NT2/D1 (cell line): ENCODE measurements at regions not wholly inside any gene's neighbourhood (a gene's known extent, or its start where the extent isn't known, plus 50 kb on each side); places are given as distances from the start of the nearest gene placed in this dataset.

Experiments used
- DNase-seq: peaks from one replicate; pipeline ENCODE4 v3.0.0-alpha.2; 2011; ENCODE audit warnings: low read depth, low spot score
- H3K27me3 ChIP-seq: 2 replicates; pipeline ENCODE4 v1.6.0; 2011; ENCODE audit warnings: mild to moderate bottlenecking; ENCODE audit not compliant: insufficient read length, insufficient read depth
- H3K36me3 ChIP-seq: 2 replicates; pipeline ENCODE4 v1.6.1; 2011; ENCODE audit warnings: mild to moderate bottlenecking, low read length, mixed read lengths; ENCODE audit not compliant: insufficient read depth, insufficient read length
- H3K4me1 ChIP-seq: 2 replicates; pipeline ENCODE4 v1.5.1; 2011; ENCODE audit not compliant: insufficient read depth, insufficient read length
- H3K4me3 ChIP-seq: 2 replicates; pipeline ENCODE4 v1.5.1; 2011; ENCODE audit warnings: low read depth; ENCODE audit not compliant: insufficient read length
- H3K9ac ChIP-seq: 2 replicates; pipeline ENCODE4 v1.6.0; 2011; ENCODE audit warnings: low read depth; ENCODE audit not compliant: insufficient read length
- H3K9me3 ChIP-seq: 2 replicates; pipeline ENCODE4 v1.5.1; 2011; ENCODE audit warnings: mild to moderate bottlenecking, low read length; ENCODE audit not compliant: insufficient read depth
- SUZ12 ChIP-seq: IDR thresholded peaks from 2 replicates; pipeline ENCODE4 v1.6.1; 2011; ENCODE audit not compliant: insufficient read length, insufficient read depth; ENCODE audit errors: extremely low read depth
- YY1 ChIP-seq: IDR thresholded peaks from 2 replicates; pipeline ENCODE4 v1.6.1; 2011; ENCODE audit not compliant: insufficient read length, insufficient read depth
- ZNF274 ChIP-seq: IDR thresholded peaks from 2 replicates; pipeline ENCODE4 v1.6.1; 2011; ENCODE audit warnings: mild to moderate bottlenecking, low read depth, low read length

- H3K9ac ChIP-seq, result no peak overlapping the region
- no peaks in the 10 kb centered on the region for H3K4me1 ChIP-seq
- TF ChIP-seq YY1 (no peak), ZNF274 (no peak), SUZ12 (no peak)
Observed at GRCh38 chr5:30104872-30105596, 1088.5 kb upstream of the CDH6 start.

GRCh38 chr5:30103452-30104202 is 1089.9 kb upstream of the CDH6 start:
- H3K4me1 ChIP-seq, result no peaks in the 10 kb centered on the region
- no peaks in the 10 kb centered on the region for H3K36me3 ChIP-seq
- H3K4me3 ChIP-seq, result no peak overlapping the region
- TF ChIP-seq YY1 (no peak), SUZ12 (no peak), ZNF274 (no peak)
- H3K9me3 ChIP-seq, result no peaks in the 10 kb centered on the region
- DNase-seq, result no peak
- H3K27me3 ChIP-seq, result no peaks in the 10 kb centered on the region
- no peak overlapping the region for H3K9ac ChIP-seq

More at GRCh38 chr5:30104872-30105596, 1088.5 kb upstream of the CDH6 start:
- Histone ChIP-seq H3K36me3 (no peaks in the 10 kb centered on the region), H3K27me3 (no peaks in the 10 kb centered on the region), H3K4me3 (no peak overlapping the region), H3K9me3 (no peaks in the 10 kb centered on the region)
- DNase-seq, result no peak

GRCh38 chr5:30103052-30103451 is 1090.4 kb upstream of the CDH6 start:
- no peaks in the 10 kb centered on the region for H3K27me3 ChIP-seq
- H3K4me1 ChIP-seq, result no peaks in the 10 kb centered on the region
- no peak overlapping the region for H3K4me3 ChIP-seq
- H3K36me3 ChIP-seq, result no peaks in the 10 kb centered on the region
- no peaks in the 10 kb centered on the region for H3K9me3 ChIP-seq
- no peak overlapping the region for H3K9ac ChIP-seq
- TF ChIP-seq SUZ12 (no peak), ZNF274 (no peak), YY1 (no peak)
- DNase-seq, result no peak

GRCh38 chr5:30102185-30102584 is 1091.3 kb upstream of the CDH6 start:
- Histone ChIP-seq H3K4me3 (no peak overlapping the region), H3K27me3 (no peaks in the 10 kb centered on the region), H3K9ac (no peak overlapping the region), H3K9me3 (no peaks in the 10 kb centered on the region), H3K36me3 (no peaks in the 10 kb centered on the region), H3K4me1 (no peaks in the 10 kb centered on the region)
- DNase-seq, result no peak
- TF ChIP-seq SUZ12 (no peak), ZNF274 (no peak), YY1 (no peak)

- no peak for DNase-seq
- H3K27me3 ChIP-seq, result no peaks in the 10 kb centered on the region
- no peaks in the 10 kb centered on the region for H3K9me3 ChIP-seq
- no peak for TF ChIP-seq ZNF274
- TF ChIP-seq YY1, result no peak
- TF ChIP-seq SUZ12, result no peak
- H3K36me3 ChIP-seq, result no peaks in the 10 kb centered on the region
- no peak overlapping the region for H3K4me3 ChIP-seq
- no peaks in the 10 kb centered on the region for H3K4me1 ChIP-seq
- no peak overlapping the region for H3K9ac ChIP-seq
Observed at GRCh38 chr5:30100929-30101328, 1092.6 kb upstream of the CDH6 start.

GRCh38 chr5:30100148-30100713 is 1093.3 kb upstream of the CDH6 start:
- Histone ChIP-seq H3K4me3 (no peak overlapping the region), H3K9ac (no peak overlapping the region), H3K36me3 (no peaks in the 10 kb centered on the region), H3K9me3 (no peaks in the 10 kb centered on the region), H3K4me1 (no peaks in the 10 kb centered on the region), H3K27me3 (no peaks in the 10 kb centered on the region)
- TF ChIP-seq SUZ12 (no peak), ZNF274 (no peak), YY1 (no peak)
- no peak for DNase-seq

- TF ChIP-seq ZNF274 (no peak), YY1 (no peak), SUZ12 (no peak)
- H3K4me1 ChIP-seq, result no peaks in the 10 kb centered on the region
- H3K36me3 ChIP-seq, result no peaks in the 10 kb centered on the region
- H3K9me3 ChIP-seq, result no peaks in the 10 kb centered on the region
- no peaks in the 10 kb centered on the region for H3K27me3 ChIP-seq
- no peak for DNase-seq
- no peak overlapping the region for H3K4me3 ChIP-seq
- no peak overlapping the region for H3K9ac ChIP-seq
Observed at GRCh38 chr5:30099634-30100033, 1093.9 kb upstream of the CDH6 start.
